DND-41 (cell line): ENCODE measurements at regions not wholly inside any gene's neighbourhood (a gene's known extent, or its start where the extent isn't known, plus 50 kb on each side); places are given as distances from the start of the nearest gene placed in this dataset.
"Not testable (repeated sequence)": the region's sequence is repeated elsewhere in the genome, so short reads cannot be mapped to it uniquely, and the experiment has no call there.

Source experiments
- CTCF ChIP-seq: IDR thresholded peaks from 2 replicates; pipeline ENCODE4 v1.5.1; 2012; ENCODE audit warnings: borderline replicate concordance, low read length, moderate library complexity, mild to moderate bottlenecking; ENCODE audit not compliant: poor library complexity, severe bottlenecking; ENCODE audit errors: extremely low read depth
- EZH2 ChIP-seq: IDR thresholded peaks from 3 replicates; pipeline ENCODE4 v1.6.1; 2012; ENCODE audit warnings: borderline replicate concordance, low read depth, mild to moderate bottlenecking, moderate library complexity, low read length, inconsistent platforms; ENCODE audit not compliant: severe bottlenecking

- TF ChIP-seq EZH2, CTCF: not testable (repeated sequence)
Observed at GRCh38 chr2:89151699-89152098, 460.2 kb downstream of the RPIA start.
